Panc1 (cell line): ENCODE measurements at regions not wholly inside any gene's neighbourhood (a gene's known extent, or its start where the extent isn't known, plus 50 kb on each side); places are given as distances from the start of the nearest gene placed in this dataset.
A peak's percentile ranks its signal among the peaks of the same experiment; 100 is the strongest.

Experiments used
- ATAC-seq: fragments of 200-7000 bp; cut with Tn5 transposase; 2 replicates; pipeline ENCODE4 v1.9.1; 2020; ENCODE audit warnings: mild to moderate bottlenecking, moderate library complexity
- BruUV-seq: library from RNA; stranded (reverse); fragments of 400-500 nt; replicated peaks from 2 replicates; lab custom pipeline; 2021; lab: Mats Ljungman, UMichigan
- CTCF ChIA-PET: fragments of 300-600 bp; sonication (Branson Sonifier 250); formaldehyde crosslinking; loops from one replicate; lab custom pipeline; 2022; ENCODE audit warnings: antibody characterized with exemption; lab: Charles Lee
- POLR2A ChIA-PET: fragments of 300-600 bp; sonication (Branson Sonifier 250); formaldehyde crosslinking; loops from one replicate; lab custom pipeline; 2022; ENCODE audit warnings: antibody characterized with exemption; lab: Charles Lee
- DNase-seq: peaks from one replicate; pipeline ENCODE4 v3.0.0-alpha.2; 2010; ENCODE audit warnings: low read depth, low spot score
- H3K27ac ChIP-seq: 2 replicates; pipeline ENCODE4 v1.5.1; 2011; ENCODE audit warnings: mild to moderate bottlenecking, low read length, inconsistent platforms
- H3K27me3 ChIP-seq: fragments of 200-500 bp; sonication (Bioruptor generic); 2 replicates; pipeline ENCODE4 v1.6.0; 2014; ENCODE audit warnings: low read length, inconsistent platforms; ENCODE audit not compliant: control insufficient read depth, insufficient read depth
- H3K36me3 ChIP-seq: fragments of 200-500 bp; sonication (Bioruptor generic); 2 replicates; pipeline ENCODE4 v1.5.1; 2014; ENCODE audit warnings: inconsistent platforms, mild to moderate bottlenecking, low read length, moderate library complexity; ENCODE audit not compliant: control insufficient read depth, insufficient read depth
- H3K4me1 ChIP-seq: 2 replicates; pipeline ENCODE4 v1.5.1; 2011; ENCODE audit warnings: inconsistent platforms, mild to moderate bottlenecking, low read length, moderate library complexity; ENCODE audit not compliant: control insufficient read depth, insufficient read depth
- H3K4me3 ChIP-seq, 2 experiments: 2 replicates each; pipeline ENCODE4 v1.5.1; 2011 to 2012; ENCODE audit warnings: low read depth in 2 of 2, low read length in 2 of 2, mild to moderate bottlenecking in 2 of 2, inconsistent platforms in 1 of 2, moderate library complexity in 1 of 2
- H3K9me3 ChIP-seq: fragments of 200-500 bp; sonication (Bioruptor generic); 2 replicates; pipeline ENCODE4 v1.5.1; 2014; ENCODE audit warnings: low read depth, mild to moderate bottlenecking, inconsistent platforms, low read length, moderate library complexity; ENCODE audit not compliant: control insufficient read depth, insufficient read depth
- POLR2AphosphoS5 ChIP-seq: IDR thresholded peaks from 2 replicates; pipeline ENCODE4 v1.6.1; 2012; ENCODE audit warnings: mild to moderate bottlenecking, low read depth, low read length, moderate library complexity
- SIN3A ChIP-seq: IDR thresholded peaks from 2 replicates; pipeline ENCODE4 v1.6.1; 2012; ENCODE audit warnings: low read depth, mild to moderate bottlenecking, low read length, moderate library complexity, borderline replicate concordance; ENCODE audit not compliant: insufficient read depth
- TCF7L2 ChIP-seq: IDR thresholded peaks from 2 replicates; pipeline ENCODE4 v1.6.1; 2011; ENCODE audit warnings: mild to moderate bottlenecking, low read depth, low read length, inconsistent platforms
- in situ Hi-C: cut with HindIII; loops from 2 replicates; pipeline ENCODE4 v1.10.0; 2016; ENCODE audit warnings: low sequenced_read_pairs, low pct_unique_long_range_greater_than_20kb
- intact Hi-C: fragments of 100-400 bp; cut with micrococcal nuclease; formaldehyde crosslinking; loops from one replicate; pipeline ENCODE4 v1.10.0; 2022; ENCODE audit not compliant: unreplicated experiment
- TF ChIP-seq, protein P1 (sequence below), 2 experiments: IDR thresholded peaks; 2 replicates each; pipeline ENCODE4 v1.6.1; 2011 to 2012; ENCODE audit warnings: low read depth in 2 of 2, control low read depth in 1 of 2, low read length in 1 of 2, mild to moderate bottlenecking in 1 of 2, moderate library complexity in 1 of 2; ENCODE audit not compliant: insufficient read depth in 1 of 2
- TF ChIP-seq, protein P2 (sequence below): fragments of 450-650 bp; IDR thresholded peaks from 2 replicates; pipeline ENCODE4 v1.5.1; 2017; ENCODE audit warnings: mild to moderate bottlenecking

DNA sequence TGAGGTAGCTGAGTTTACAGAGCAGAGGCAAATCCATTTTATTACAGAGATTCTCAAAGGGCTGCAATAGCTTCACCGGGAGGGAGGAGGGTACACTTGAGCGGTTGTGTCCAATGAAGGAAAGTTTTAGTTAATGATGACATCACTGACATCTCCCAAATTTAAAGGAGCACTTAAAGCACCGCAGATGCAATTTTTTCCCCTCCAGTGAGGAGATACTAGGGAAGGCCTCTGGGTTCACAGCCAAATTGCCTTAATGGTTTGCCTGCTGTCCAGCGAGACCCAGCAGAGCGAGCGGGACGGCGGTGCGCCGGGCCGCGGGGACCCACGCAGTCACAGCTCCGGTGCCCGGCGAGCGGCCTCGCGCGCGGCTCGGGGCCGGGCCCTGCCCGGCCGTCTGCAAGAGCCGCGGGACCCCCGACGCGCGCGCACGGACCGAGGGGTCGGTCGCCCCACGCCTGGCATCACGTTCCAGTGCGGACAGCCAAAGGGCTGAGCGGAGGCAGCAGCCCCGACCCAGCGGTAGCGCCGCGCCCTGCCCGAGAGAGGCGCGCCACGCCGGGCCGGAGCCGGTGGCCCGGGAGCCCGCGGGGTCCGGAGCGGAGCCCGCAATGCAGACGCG, 160.5 kb upstream of the CHRNA7 start:
- TF ChIP-seq TCF7L2, result no peak
- TF ChIP-seq, protein P1, sequence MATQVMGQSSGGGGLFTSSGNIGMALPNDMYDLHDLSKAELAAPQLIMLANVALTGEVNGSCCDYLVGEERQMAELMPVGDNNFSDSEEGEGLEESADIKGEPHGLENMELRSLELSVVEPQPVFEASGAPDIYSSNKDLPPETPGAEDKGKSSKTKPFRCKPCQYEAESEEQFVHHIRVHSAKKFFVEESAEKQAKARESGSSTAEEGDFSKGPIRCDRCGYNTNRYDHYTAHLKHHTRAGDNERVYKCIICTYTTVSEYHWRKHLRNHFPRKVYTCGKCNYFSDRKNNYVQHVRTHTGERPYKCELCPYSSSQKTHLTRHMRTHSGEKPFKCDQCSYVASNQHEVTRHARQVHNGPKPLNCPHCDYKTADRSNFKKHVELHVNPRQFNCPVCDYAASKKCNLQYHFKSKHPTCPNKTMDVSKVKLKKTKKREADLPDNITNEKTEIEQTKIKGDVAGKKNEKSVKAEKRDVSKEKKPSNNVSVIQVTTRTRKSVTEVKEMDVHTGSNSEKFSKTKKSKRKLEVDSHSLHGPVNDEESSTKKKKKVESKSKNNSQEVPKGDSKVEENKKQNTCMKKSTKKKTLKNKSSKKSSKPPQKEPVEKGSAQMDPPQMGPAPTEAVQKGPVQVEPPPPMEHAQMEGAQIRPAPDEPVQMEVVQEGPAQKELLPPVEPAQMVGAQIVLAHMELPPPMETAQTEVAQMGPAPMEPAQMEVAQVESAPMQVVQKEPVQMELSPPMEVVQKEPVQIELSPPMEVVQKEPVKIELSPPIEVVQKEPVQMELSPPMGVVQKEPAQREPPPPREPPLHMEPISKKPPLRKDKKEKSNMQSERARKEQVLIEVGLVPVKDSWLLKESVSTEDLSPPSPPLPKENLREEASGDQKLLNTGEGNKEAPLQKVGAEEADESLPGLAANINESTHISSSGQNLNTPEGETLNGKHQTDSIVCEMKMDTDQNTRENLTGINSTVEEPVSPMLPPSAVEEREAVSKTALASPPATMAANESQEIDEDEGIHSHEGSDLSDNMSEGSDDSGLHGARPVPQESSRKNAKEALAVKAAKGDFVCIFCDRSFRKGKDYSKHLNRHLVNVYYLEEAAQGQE (IDR thresholded peaks at IDR 0.05; ENCODE audit: insufficient read depth in 1 of 2, low read depth in 2 of 2, low read length in 1 of 2), result no peak
- TF ChIP-seq SIN3A, result no peak
- no peak for TF ChIP-seq POLR2AphosphoS5
- TF ChIP-seq, protein P2, sequence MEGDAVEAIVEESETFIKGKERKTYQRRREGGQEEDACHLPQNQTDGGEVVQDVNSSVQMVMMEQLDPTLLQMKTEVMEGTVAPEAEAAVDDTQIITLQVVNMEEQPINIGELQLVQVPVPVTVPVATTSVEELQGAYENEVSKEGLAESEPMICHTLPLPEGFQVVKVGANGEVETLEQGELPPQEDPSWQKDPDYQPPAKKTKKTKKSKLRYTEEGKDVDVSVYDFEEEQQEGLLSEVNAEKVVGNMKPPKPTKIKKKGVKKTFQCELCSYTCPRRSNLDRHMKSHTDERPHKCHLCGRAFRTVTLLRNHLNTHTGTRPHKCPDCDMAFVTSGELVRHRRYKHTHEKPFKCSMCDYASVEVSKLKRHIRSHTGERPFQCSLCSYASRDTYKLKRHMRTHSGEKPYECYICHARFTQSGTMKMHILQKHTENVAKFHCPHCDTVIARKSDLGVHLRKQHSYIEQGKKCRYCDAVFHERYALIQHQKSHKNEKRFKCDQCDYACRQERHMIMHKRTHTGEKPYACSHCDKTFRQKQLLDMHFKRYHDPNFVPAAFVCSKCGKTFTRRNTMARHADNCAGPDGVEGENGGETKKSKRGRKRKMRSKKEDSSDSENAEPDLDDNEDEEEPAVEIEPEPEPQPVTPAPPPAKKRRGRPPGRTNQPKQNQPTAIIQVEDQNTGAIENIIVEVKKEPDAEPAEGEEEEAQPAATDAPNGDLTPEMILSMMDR, result no peak
- ChIA-PET POLR2A (no interaction called here), CTCF (no interaction called here)
- ATAC-seq (peak; percentile 13; the same call in 1 of the 2 replicates), DNase-seq (no peak)
- Histone ChIP-seq H3K4me1 (no peaks in the 10 kb centered on the region), H3K27me3 (no peaks in the 10 kb centered on the region), H3K36me3 (no peaks in the 10 kb centered on the region), H3K27ac (no peak overlapping the region), H3K9me3 (no peaks in the 10 kb centered on the region), H3K4me3 (peak overlapping the region in 1 of 2 experiments; percentile 45; a peak in 1 of 4 replicates)
- in situ Hi-C loops (no loop called here), intact Hi-C loops (loop anchor here (5.0 kb wide), 1 partner anchor 232 kb away; no protein-coding TSS in a partner anchor)
- BruUV-seq, result no TSS peak

DNA sequence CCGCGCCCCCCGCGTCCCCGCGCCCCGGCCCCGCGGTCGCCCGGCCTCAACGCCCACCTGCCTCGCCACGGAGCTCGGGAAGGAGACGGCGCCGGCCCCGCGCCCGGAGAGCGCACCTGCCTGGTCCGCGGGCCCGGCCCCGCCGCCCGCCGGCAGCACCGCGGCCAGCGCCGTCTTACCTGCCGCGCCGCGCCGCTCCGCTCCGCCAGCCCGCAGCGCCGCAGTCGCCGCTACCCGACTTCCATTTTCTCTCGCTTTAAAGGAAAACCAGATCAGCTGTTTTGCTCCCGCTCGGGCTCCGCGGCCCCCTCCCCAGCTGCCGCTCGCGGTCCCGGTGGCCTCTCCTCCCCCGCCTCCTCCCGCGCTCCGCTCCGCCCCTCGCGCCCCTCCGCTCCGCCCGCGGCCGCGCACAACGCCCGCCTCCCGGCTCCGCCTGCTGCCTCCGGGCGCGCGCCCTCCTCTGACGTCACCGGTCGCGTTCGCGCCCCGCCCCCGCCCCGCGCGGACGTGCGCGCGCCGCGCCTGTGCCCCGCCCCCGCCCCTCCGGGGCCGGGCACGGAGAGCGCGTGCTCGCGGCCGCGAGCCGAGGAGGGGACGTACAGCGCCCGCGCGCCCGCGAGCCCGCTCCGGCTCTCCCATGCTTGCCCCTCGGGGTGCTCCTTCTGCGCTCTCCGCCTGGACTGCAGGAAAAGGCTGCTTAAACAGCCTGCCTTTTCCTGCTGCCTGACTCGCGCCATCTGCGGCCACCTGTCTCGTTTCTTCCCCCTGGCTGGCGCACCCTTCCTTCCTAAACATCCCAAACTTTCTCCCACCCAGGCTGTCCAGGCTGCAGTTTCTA, 159.8 kb upstream of the CHRNA7 start, which contains the start of gene OTUD7A:
OTUD7A (minus strand) TSS at position 346 of the 838 bp plus-strand sequence.
- intact Hi-C loops, result no loop called here
- in situ Hi-C loops, result no loop called here
- BruUV-seq, result no TSS peak
- CTCF ChIA-PET, result no interaction called here
- Histone ChIP-seq H3K27ac (no peak within 1 kb of the TSS), H3K4me3 (peak within 1 kb of the TSS; percentile 45 to 58), H3K36me3 (no peaks in the 10 kb centered on the region), H3K9me3 (no peaks in the 10 kb centered on the region), H3K4me1 (no peaks in the 10 kb centered on the region), H3K27me3 (no peaks in the 10 kb centered on the region)
- ATAC-seq, result peak; percentile 94
- POLR2A ChIA-PET, result no interaction called here
- no peak for DNase-seq
- TF ChIP-seq POLR2AphosphoS5, result no peak
- TF ChIP-seq, protein P2, result no peak
- TF ChIP-seq, protein P1 (IDR thresholded peaks at IDR 0.05; ENCODE audit: insufficient read depth in 1 of 2, low read depth in 2 of 2, low read length in 1 of 2), result peak; percentile 39 to 57; a peak in 2 of 4 replicates
